Type B pancreatic cell (in vitro differentiated cells): ENCODE measurements at regions not wholly inside any gene's neighbourhood (a gene's known extent, or its start where the extent isn't known, plus 50 kb on each side); places are given as distances from the start of the nearest gene placed in this dataset.

Experiments used
- DNase-seq: peaks from one replicate; pipeline ENCODE4 v3.0.0; 2021; ENCODE audit warnings: mixed read lengths; ENCODE audit not compliant: unreplicated experiment; ENCODE audit errors: extremely low spot score
- H3K27ac Mint-ChIP-seq: 2 replicates; pipeline ENCODE4 v1.8.0; 2021; ENCODE audit warnings: mild to moderate bottlenecking, mixed read lengths
- H3K27me3 Mint-ChIP-seq: 2 replicates; pipeline ENCODE4 v1.8.0; 2021; ENCODE audit warnings: mixed read lengths
- H3K36me3 Mint-ChIP-seq: 2 replicates; pipeline ENCODE4 v1.8.0; 2021; ENCODE audit warnings: mixed read lengths
- H3K4me1 Mint-ChIP-seq: one replicate; pipeline ENCODE4 v1.8.0; 2021; ENCODE audit warnings: mixed read lengths; ENCODE audit not compliant: unreplicated experiment
- H3K4me3 Mint-ChIP-seq: 2 replicates; pipeline ENCODE4 v1.8.0; 2021; ENCODE audit warnings: mild to moderate bottlenecking, mixed read lengths
- H3K9me3 Mint-ChIP-seq: 2 replicates; pipeline ENCODE4 v1.8.0; 2021; ENCODE audit warnings: mixed read lengths
- CTCF ChIP-seq: fragments of 200-600 bp; sonication (generic); conservative IDR thresholded peaks from 2 replicates; pipeline ENCODE4 v1.5.0; 2021; ENCODE audit warnings: antibody characterized with exemption, mild to moderate bottlenecking

DNA sequence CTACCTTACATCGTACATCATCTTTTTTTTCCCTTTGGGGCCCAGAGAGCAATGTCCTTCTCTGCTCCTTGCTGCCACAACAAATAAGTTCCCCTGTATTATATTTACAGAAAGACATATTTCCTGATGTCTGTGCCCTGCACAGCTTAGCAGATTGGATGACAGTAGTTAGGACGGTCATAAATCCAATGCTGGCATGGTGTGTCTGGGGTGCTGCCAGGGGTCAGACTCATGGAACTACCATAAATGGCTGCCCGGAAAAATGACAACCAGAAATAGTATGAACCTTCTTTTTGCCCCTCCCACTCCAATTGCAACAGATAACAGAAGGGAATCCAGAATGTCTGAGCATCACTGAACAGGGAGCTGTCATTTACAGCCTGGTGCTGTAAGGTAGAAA, 511.1 kb downstream of the PSAT1 start:
- Mint-ChIP-seq H3K36me3 (no peaks in the 10 kb centered on the region), H3K9me3 (no peaks in the 10 kb centered on the region), H3K27me3 (peaks cover 3% of the 10 kb centered on the region), H3K4me1 (peaks cover 10% of the 10 kb centered on the region), H3K27ac (no peak overlapping the region), H3K4me3 (no peak overlapping the region)
- TF ChIP-seq CTCF: no peak
- DNase-seq: no peak

DNA sequence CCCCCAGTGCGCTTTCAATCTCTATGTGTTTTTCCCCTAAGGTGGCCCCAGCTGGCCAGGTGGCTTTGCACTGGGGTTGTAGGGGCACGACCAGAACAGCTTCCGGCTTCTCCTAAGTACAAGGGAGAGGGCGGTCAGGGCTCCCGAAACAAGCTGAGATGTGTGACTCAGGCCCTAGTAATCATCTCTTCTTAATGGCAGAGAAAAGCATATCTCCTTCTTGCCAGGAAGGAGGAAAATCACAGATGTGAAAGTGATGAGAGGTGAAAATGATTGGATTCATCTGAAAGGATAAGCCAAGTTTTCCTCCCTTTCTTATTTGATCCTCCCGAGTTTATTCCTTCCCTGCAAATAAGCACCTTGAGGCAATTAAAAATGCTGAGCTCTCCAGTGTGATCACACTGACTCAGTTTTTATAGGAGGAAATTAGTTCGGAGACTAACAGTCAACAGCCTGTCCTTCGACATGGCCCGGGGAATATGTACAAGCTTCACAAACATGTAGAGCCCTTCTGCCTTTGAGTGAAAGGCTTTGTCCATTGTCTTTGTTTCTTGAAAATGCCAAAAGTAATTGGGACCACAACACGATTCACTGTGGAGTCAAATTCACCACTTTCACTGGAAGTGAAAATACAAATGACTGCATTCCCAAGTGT, 514.8 kb downstream of the PSAT1 start:
- Mint-ChIP-seq H3K36me3 (no peaks in the 10 kb centered on the region), H3K27ac (no peak overlapping the region), H3K4me3 (no peak overlapping the region), H3K4me1 (peaks cover 7% of the 10 kb centered on the region), H3K27me3 (peaks cover 6% of the 10 kb centered on the region), H3K9me3 (no peaks in the 10 kb centered on the region)
- DNase-seq: no peak
- no peak for TF ChIP-seq CTCF

GRCh38 chr9:78812665-78813064, 515.7 kb downstream of the PSAT1 start:
- Mint-ChIP-seq H3K27me3 (peaks cover 6% of the 10 kb centered on the region), H3K4me1 (peaks cover 2% of the 10 kb centered on the region), H3K4me3 (no peak overlapping the region), H3K27ac (no peak overlapping the region), H3K36me3 (no peaks in the 10 kb centered on the region), H3K9me3 (no peaks in the 10 kb centered on the region)
- no peak for DNase-seq
- TF ChIP-seq CTCF: no peak

- TF ChIP-seq CTCF: no peak
- Mint-ChIP-seq H3K4me1 (no peaks in the 10 kb centered on the region), H3K36me3 (no peaks in the 10 kb centered on the region), H3K4me3 (no peak overlapping the region), H3K27me3 (peaks cover 6% of the 10 kb centered on the region), H3K27ac (no peak overlapping the region), H3K9me3 (no peaks in the 10 kb centered on the region)
- DNase-seq: no peak
Observed at GRCh38 chr9:78813602-78814180, 516.8 kb downstream of the PSAT1 start.

DNA sequence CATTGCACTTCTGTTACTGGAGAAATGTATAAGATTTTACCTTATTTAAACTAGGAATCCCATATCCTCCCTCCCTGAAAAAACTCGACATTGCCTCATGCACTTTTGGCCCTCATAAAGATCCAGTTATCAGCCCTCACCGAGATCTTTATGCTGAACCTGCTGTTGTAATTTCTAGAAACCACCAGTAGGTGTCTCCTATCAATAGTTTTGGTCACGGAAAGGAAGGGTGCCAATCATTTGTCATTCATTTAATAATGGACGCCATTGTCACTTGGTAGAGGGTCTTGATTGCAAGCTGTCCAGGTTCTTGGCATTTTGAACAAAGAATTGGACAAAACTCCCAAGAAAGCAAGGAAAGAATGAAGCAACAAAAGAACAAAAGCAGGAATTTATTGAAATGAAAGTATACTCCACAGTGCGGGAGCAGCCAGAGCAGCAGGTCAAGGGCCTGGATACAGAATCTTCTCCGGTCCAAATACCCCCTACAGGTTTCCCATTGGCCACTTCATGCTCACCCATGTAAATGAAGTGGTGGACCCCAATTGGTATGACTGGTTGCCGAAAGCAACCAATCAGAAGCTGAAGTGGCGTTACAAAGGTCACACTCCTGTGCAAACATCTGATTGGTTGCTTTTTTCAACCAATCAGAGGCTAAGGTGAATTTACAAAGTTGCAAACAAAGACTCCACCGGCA, 524.3 kb downstream of the PSAT1 start:
- Mint-ChIP-seq H3K9me3 (no peaks in the 10 kb centered on the region), H3K27me3 (peaks cover 10% of the 10 kb centered on the region), H3K4me3 (peak overlapping the region; percentile 75)

More for the DNA sequence above, 524.3 kb downstream of the PSAT1 start:
- DNase-seq: no peak
- TF ChIP-seq CTCF: peak; percentile 81
- Mint-ChIP-seq H3K4me1 (no peaks in the 10 kb centered on the region), H3K36me3 (no peaks in the 10 kb centered on the region), H3K27ac (no peak overlapping the region)
